IMR-90 (cell line): ENCODE measurements at regions not wholly inside any gene's neighbourhood (a gene's known extent, or its start where the extent isn't known, plus 50 kb on each side); places are given as distances from the start of the nearest gene placed in this dataset.

ENCODE experiments used
- ATAC-seq: fragments of 200-7000 bp; cut with Tn5 transposase; 2 replicates; pipeline ENCODE4 v1.9.1; 2020; ENCODE audit warnings: low read depth, mild to moderate bottlenecking, moderate library complexity
- BruUV-seq: library from RNA; stranded (reverse); fragments of 400-500 nt; replicated peaks from 2 replicates; lab custom pipeline; 2021; lab: Mats Ljungman, UMichigan
- CTCF ChIA-PET: fragments of 300-600 bp; formaldehyde crosslinking; extraction: SDS; loops from one replicate; lab custom pipeline; 2021; ENCODE audit warnings: antibody characterized with exemption; lab: Yijun Ruan, JAX
- POLR2A ChIA-PET: fragments of 300-600 bp; sonication (Branson Sonifier 250); formaldehyde crosslinking; loops from one replicate; lab custom pipeline; 2022; ENCODE audit warnings: antibody characterized with exemption; ENCODE audit not compliant: unreplicated experiment; lab: Charles Lee
- DNase-seq: peaks from one replicate; pipeline ENCODE4 v3.0.0; 2013
- H2AFZ ChIP-seq: replicated peaks from 2 replicates; pipeline ENCODE3; 2013; ENCODE audit warnings: low read length, mild to moderate bottlenecking; ENCODE audit not compliant: poor library complexity
- H2AK5ac ChIP-seq: 2 replicates; pipeline ENCODE4 v1.6.1; 2013; ENCODE audit warnings: low read depth, low read length, inconsistent platforms
- H2AK9ac ChIP-seq: replicated peaks from 2 replicates; pipeline ENCODE3; 2013; ENCODE audit warnings: mild to moderate bottlenecking, low read depth, low read length, moderate library complexity; ENCODE audit not compliant: poor library complexity
- H2BK120ac ChIP-seq: 2 replicates; pipeline ENCODE4 v1.6.1; 2013; ENCODE audit warnings: low read depth, low read length, inconsistent platforms
- H2BK15ac ChIP-seq: 3 replicates; pipeline ENCODE4 v1.6.1; 2013; ENCODE audit warnings: low read depth, low read length, inconsistent platforms
- H2BK20ac ChIP-seq: 2 replicates; pipeline ENCODE4 v1.6.1; 2013; ENCODE audit warnings: low read depth, mild to moderate bottlenecking, inconsistent platforms, low read length, moderate library complexity
- H2BK5ac ChIP-seq: 2 replicates; pipeline ENCODE4 v1.6.1; 2013; ENCODE audit warnings: mild to moderate bottlenecking, low read depth, low read length, inconsistent platforms; ENCODE audit not compliant: poor library complexity, severe bottlenecking
- H3K14ac ChIP-seq: replicated peaks from 2 replicates; pipeline ENCODE4 v1.6.1; 2013; ENCODE audit warnings: low read depth, low read length, inconsistent platforms
- H3K18ac ChIP-seq: 2 replicates; pipeline ENCODE4 v1.6.1; 2013; ENCODE audit warnings: low read depth, low read length, control low read depth
- H3K23ac ChIP-seq: 2 replicates; pipeline ENCODE4 v1.6.1; 2013; ENCODE audit warnings: low read depth, low read length, inconsistent platforms
- H3K27ac ChIP-seq: 2 replicates; pipeline ENCODE4 v1.5.1; 2013; ENCODE audit warnings: mild to moderate bottlenecking, control low read depth, low read length; ENCODE audit not compliant: insufficient read depth
- H3K27me3 ChIP-seq: 2 replicates; pipeline ENCODE4 v1.6.1; 2013; ENCODE audit warnings: low read length; ENCODE audit not compliant: control insufficient read depth, insufficient read depth
- H3K36me3 ChIP-seq: 2 replicates; pipeline ENCODE4 v1.6.1; 2013; ENCODE audit warnings: low read length, mixed read lengths; ENCODE audit not compliant: control insufficient read depth, insufficient read depth
- H3K4ac ChIP-seq: 2 replicates; pipeline ENCODE4 v1.6.1; 2013; ENCODE audit warnings: low read depth, low read length, inconsistent platforms
- H3K4me1 ChIP-seq: 2 replicates; pipeline ENCODE4 v1.6.1; 2013; ENCODE audit warnings: low read length, mixed read lengths; ENCODE audit not compliant: control insufficient read depth, insufficient read depth
- H3K4me2 ChIP-seq: 2 replicates; pipeline ENCODE4 v1.6.1; 2013; ENCODE audit warnings: low read depth, mild to moderate bottlenecking, control low read depth, low read length, moderate library complexity
- H3K4me3 ChIP-seq: 2 replicates; pipeline ENCODE4 v1.5.1; 2013; ENCODE audit warnings: low read depth, mild to moderate bottlenecking, control low read depth, low read length, moderate library complexity; ENCODE audit not compliant: insufficient read depth
- H3K56ac ChIP-seq: 2 replicates; pipeline ENCODE4 v1.6.1; 2013; ENCODE audit warnings: low read length, inconsistent platforms; ENCODE audit not compliant: insufficient read depth; ENCODE audit errors: extremely low read depth
- H3K79me1 ChIP-seq, 2 experiments: 2 replicates each; pipeline ENCODE4 v1.6.1; 2013; ENCODE audit warnings: low read length in 2 of 2, inconsistent platforms in 1 of 2, low read depth in 1 of 2
- H3K9ac ChIP-seq: 2 replicates; pipeline ENCODE4 v1.6.1; 2013; ENCODE audit warnings: low read depth, low read length, control low read depth
- H3K9me1 ChIP-seq: 2 replicates; pipeline ENCODE4 v1.6.1; 2013; ENCODE audit warnings: low read length, inconsistent platforms; ENCODE audit not compliant: insufficient read depth
- H3K9me3 ChIP-seq: 2 replicates; pipeline ENCODE4 v1.6.1; 2013; ENCODE audit warnings: low read length; ENCODE audit not compliant: control insufficient read depth, insufficient read depth
- H4K20me1 ChIP-seq: 2 replicates; pipeline ENCODE4 v1.6.1; 2013; ENCODE audit warnings: low read length, inconsistent platforms; ENCODE audit not compliant: insufficient read depth
- H4K5ac ChIP-seq: 2 replicates; pipeline ENCODE4 v1.6.1; 2013; ENCODE audit warnings: mild to moderate bottlenecking, low read depth, low read length, control low read depth
- H4K8ac ChIP-seq, 2 experiments: 2 replicates each; pipeline ENCODE4 v1.6.1; 2013; ENCODE audit warnings: low read depth in 2 of 2, low read length in 2 of 2, control low read depth in 1 of 2, inconsistent platforms in 1 of 2
- H4K91ac ChIP-seq: 2 replicates; pipeline ENCODE4 v1.6.1; 2013; ENCODE audit warnings: low read depth, low read length, inconsistent platforms; ENCODE audit not compliant: insufficient read depth
- CEBPB ChIP-seq: IDR thresholded peaks from 2 replicates; pipeline ENCODE4 v1.6.1; 2012; ENCODE audit warnings: low read depth, low read length, improper control_type of control experiment
- POLR2A ChIP-seq: IDR thresholded peaks from 2 replicates; pipeline ENCODE4 v1.6.1; 2012; ENCODE audit warnings: mild to moderate bottlenecking, low read depth, low read length
- WGBS, 2 experiments: methylation state at CpG; one replicate each; pipeline versions ENCODE4 v1.1.5 to v1.1.7; 2013; ENCODE audit warnings: missing lambda C conversion rate in 2 of 2; ENCODE audit not compliant: insufficient read length in 1 of 2; ENCODE audit errors: extremely low coverage in 2 of 2; 5-methylcytosine and 5-hydroxymethylcytosine counted together
- dilution Hi-C: fragments of 300-500 bp; cut with HindIII; formaldehyde crosslinking; loops from one replicate; pipeline ENCODE4 v1.14.3; 2018; ENCODE audit warnings: low sequenced_read_pairs; ENCODE audit not compliant: unreplicated experiment
- in situ Hi-C: fragments of 300-500 bp; cut with MboI; formaldehyde crosslinking; loops from 3 replicates; pipeline ENCODE4 v1.14.3; 2019; ENCODE audit warnings: low sequenced_read_pairs, inconsistent platforms, mixed read lengths
- intact Hi-C: fragments of 100-400 bp; cut with micrococcal nuclease; formaldehyde crosslinking; loops from 2 replicates; pipeline ENCODE4 v1.10.0; 2022
- TF ChIP-seq, protein P1 (sequence below): fragments of 150-350 bp; IDR thresholded peaks from 2 replicates; pipeline ENCODE4 v1.6.1; 2016; ENCODE audit warnings: low read depth, mild to moderate bottlenecking, low read length, moderate library complexity, borderline replicate concordance

DNA sequence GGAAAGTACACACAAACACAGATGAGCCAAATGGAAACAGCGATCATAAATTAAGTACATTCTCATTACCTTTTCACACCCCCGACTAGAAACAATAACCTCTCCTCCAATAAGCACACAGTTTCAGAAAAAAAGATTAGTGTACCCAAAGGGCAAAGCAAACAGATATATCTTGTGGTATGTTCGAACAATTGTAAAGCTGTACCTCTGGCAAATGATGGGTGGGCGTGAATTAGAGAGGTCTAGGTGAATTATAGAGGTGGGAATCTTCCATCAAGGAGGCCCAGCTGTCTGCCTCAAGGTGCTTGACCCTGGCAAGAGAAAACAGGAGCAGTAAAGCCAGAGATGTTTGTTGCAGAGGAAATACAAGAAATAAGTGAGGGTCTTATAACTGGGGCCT lies 715.3 kb upstream of the NEGR1 start:
- CTCF ChIA-PET: no interaction called here
- POLR2A ChIA-PET: no interaction called here
- intact Hi-C loops: no loop called here

More for the DNA sequence above, 715.3 kb upstream of the NEGR1 start:
- Histone ChIP-seq H4K5ac (no peak overlapping the region), H3K4me1 (no peaks in the 10 kb centered on the region), H4K8ac (no peak overlapping the region), H3K9me1 (no peaks in the 10 kb centered on the region), H3K4ac (no peak overlapping the region), H2BK5ac (no peak overlapping the region), H4K20me1 (no peaks in the 10 kb centered on the region), H3K4me3 (no peak overlapping the region), H2AK9ac (no peak overlapping the region), H2BK15ac (no peak overlapping the region), H3K23ac (no peak overlapping the region), H3K9ac (no peak overlapping the region), H2BK20ac (no peak overlapping the region), H3K18ac (no peak overlapping the region), H3K4me2 (no peak overlapping the region), H3K14ac (no peak overlapping the region), H3K9me3 (no peaks in the 10 kb centered on the region), H2AFZ (no peak overlapping the region), H3K27me3 (no peaks in the 10 kb centered on the region), H3K27ac (no peak overlapping the region), H2BK120ac (no peak overlapping the region), H3K79me1 (no peaks in the 10 kb centered on the region), H4K91ac (no peak overlapping the region), H2AK5ac (no peak overlapping the region), H3K36me3 (no peaks in the 10 kb centered on the region), H3K56ac (no peak overlapping the region)
- DNase-seq (no peak), ATAC-seq (no peak)
- dilution Hi-C loops: no loop called here
- BruUV-seq: no TSS peak
- in situ Hi-C loops: no loop called here
- TF ChIP-seq POLR2A (no peak), CEBPB (no peak)
- TF ChIP-seq, protein P1, sequence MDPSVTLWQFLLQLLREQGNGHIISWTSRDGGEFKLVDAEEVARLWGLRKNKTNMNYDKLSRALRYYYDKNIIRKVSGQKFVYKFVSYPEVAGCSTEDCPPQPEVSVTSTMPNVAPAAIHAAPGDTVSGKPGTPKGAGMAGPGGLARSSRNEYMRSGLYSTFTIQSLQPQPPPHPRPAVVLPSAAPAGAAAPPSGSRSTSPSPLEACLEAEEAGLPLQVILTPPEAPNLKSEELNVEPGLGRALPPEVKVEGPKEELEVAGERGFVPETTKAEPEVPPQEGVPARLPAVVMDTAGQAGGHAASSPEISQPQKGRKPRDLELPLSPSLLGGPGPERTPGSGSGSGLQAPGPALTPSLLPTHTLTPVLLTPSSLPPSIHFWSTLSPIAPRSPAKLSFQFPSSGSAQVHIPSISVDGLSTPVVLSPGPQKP: no peak
- 0% methylated on average over 1 of the region's 4 CpGs; no CpG with 5 or more reads in 1 of the 2 experiments for WGBS, 2 experiments
